Mesenchymal stem cell (in vitro differentiated cells and primary cell): ENCODE measurements at regions not wholly inside any gene's neighbourhood (a gene's known extent, or its start where the extent isn't known, plus 50 kb on each side); places are given as distances from the start of the nearest gene placed in this dataset.
A peak's percentile ranks its signal among the peaks of the same experiment; 100 is the strongest.

ENCODE experiments used
- DNase-seq: peaks from one replicate; pipeline ENCODE4 v3.0.0-alpha.2; 2013
- H2AFZ ChIP-seq: one replicate; pipeline ENCODE4 v1.6.1; 2013; ENCODE audit warnings: low read depth, mild to moderate bottlenecking, control low read depth, inconsistent platforms, low read length, moderate library complexity
- H2AK5ac ChIP-seq: 2 replicates; pipeline ENCODE4 v1.6.1; 2013; ENCODE audit warnings: low read length, moderate library complexity, mild to moderate bottlenecking, inconsistent platforms; ENCODE audit not compliant: severe bottlenecking
- H2BK120ac ChIP-seq: one replicate; pipeline ENCODE4 v1.6.1; 2013; ENCODE audit warnings: low read depth, mild to moderate bottlenecking, inconsistent platforms, low read length, moderate library complexity
- H2BK12ac ChIP-seq, 2 experiments: one replicate each; pipeline ENCODE4 v1.6.1; 2013; ENCODE audit warnings: inconsistent platforms in 2 of 2, low read length in 2 of 2, mild to moderate bottlenecking in 2 of 2, moderate library complexity in 2 of 2, control low read depth in 1 of 2
- H2BK15ac ChIP-seq: one replicate; pipeline ENCODE4 v1.6.1; 2013; ENCODE audit warnings: mild to moderate bottlenecking, low read depth, inconsistent platforms; ENCODE audit not compliant: poor library complexity, severe bottlenecking
- H2BK5ac ChIP-seq: 2 replicates; pipeline ENCODE4 v1.6.1; 2013; ENCODE audit warnings: low read depth, mild to moderate bottlenecking, low read length, control low read depth, inconsistent platforms; ENCODE audit not compliant: poor library complexity, severe bottlenecking
- H3K14ac ChIP-seq, 2 experiments: one replicate each; pipeline ENCODE4 v1.6.1; 2013; ENCODE audit warnings: inconsistent platforms in 2 of 2, low read length in 2 of 2, control low read depth in 1 of 2, mild to moderate bottlenecking in 1 of 2, moderate library complexity in 1 of 2
- H3K18ac ChIP-seq, 2 experiments: one replicate each; pipeline ENCODE4 v1.6.1; 2013; ENCODE audit warnings: inconsistent platforms in 2 of 2, low read length in 2 of 2, control low read depth in 1 of 2, low read depth in 1 of 2, mild to moderate bottlenecking in 1 of 2
- H3K23ac ChIP-seq, 2 experiments: one replicate each; pipeline ENCODE4 v1.6.1; 2013; ENCODE audit warnings: inconsistent platforms in 2 of 2, low read length in 2 of 2, mild to moderate bottlenecking in 2 of 2, moderate library complexity in 2 of 2, control low read depth in 1 of 2
- H3K27ac ChIP-seq: 2 replicates; pipeline ENCODE4 v1.5.1; 2013; ENCODE audit warnings: mild to moderate bottlenecking, moderate library complexity, low read length, control low read depth, inconsistent platforms; ENCODE audit not compliant: poor library complexity, severe bottlenecking
- H3K27me3 ChIP-seq, 2 experiments: 2 replicates each; pipeline versions ENCODE4 v1.6.1 to v1.7.0; 2013; ENCODE audit warnings: low read length in 2 of 2, mild to moderate bottlenecking in 2 of 2, moderate library complexity in 2 of 2, control low read depth in 1 of 2, inconsistent platforms in 1 of 2; ENCODE audit not compliant: control insufficient read depth in 1 of 2, insufficient read depth in 1 of 2
- H3K36me3 ChIP-seq, 2 experiments: 2 replicates each; pipeline versions ENCODE4 v1.6.1 to v1.7.0; 2013; ENCODE audit warnings: low read length in 2 of 2, control low read depth in 1 of 2, inconsistent platforms in 1 of 2, low read depth in 1 of 2, mild to moderate bottlenecking in 1 of 2; ENCODE audit not compliant: insufficient read depth in 2 of 2, control insufficient read depth in 1 of 2
- H3K4ac ChIP-seq, 2 experiments: one replicate each; pipeline ENCODE4 v1.6.1; 2013; ENCODE audit warnings: inconsistent platforms in 2 of 2, low read length in 2 of 2, mild to moderate bottlenecking in 2 of 2, moderate library complexity in 2 of 2, control low read depth in 1 of 2, low read depth in 1 of 2
- H3K4me1 ChIP-seq: 2 replicates; pipeline ENCODE4 v1.6.1; 2013; ENCODE audit warnings: low read depth, low read length, control low read depth; ENCODE audit not compliant: control insufficient read depth, insufficient read depth
- H3K4me2 ChIP-seq: 2 replicates; pipeline ENCODE4 v1.6.1; 2013; ENCODE audit warnings: low read length, mild to moderate bottlenecking, inconsistent platforms; ENCODE audit not compliant: poor library complexity, severe bottlenecking
- H3K4me3 ChIP-seq, 2 experiments: 2 replicates each; pipeline versions ENCODE4 v1.5.1 to v1.7.0; 2013; ENCODE audit warnings: low read length in 2 of 2, mild to moderate bottlenecking in 2 of 2, control low read depth in 1 of 2, low read depth in 1 of 2; ENCODE audit not compliant: insufficient read depth in 1 of 2
- H3K79me1 ChIP-seq: replicated peaks from 2 replicates; pipeline ENCODE4 v1.6.1; 2013; ENCODE audit warnings: mild to moderate bottlenecking, control low read depth, low read length, inconsistent platforms; ENCODE audit not compliant: poor library complexity, severe bottlenecking
- H3K9ac ChIP-seq: 2 replicates; pipeline ENCODE4 v1.7.0; 2013; ENCODE audit warnings: mild to moderate bottlenecking, low read length, moderate library complexity
- H3K9me3 ChIP-seq: 2 replicates; pipeline ENCODE4 v1.7.0; 2013; ENCODE audit warnings: mild to moderate bottlenecking, low read length; ENCODE audit not compliant: control insufficient read depth
- H4K8ac ChIP-seq: one replicate; pipeline ENCODE4 v1.6.1; 2013; ENCODE audit warnings: inconsistent platforms, mild to moderate bottlenecking, low read length, moderate library complexity
- H4K91ac ChIP-seq: one replicate; pipeline ENCODE4 v1.6.1; 2013; ENCODE audit warnings: mild to moderate bottlenecking, low read length, inconsistent platforms
- WGBS: methylation state at CpG from one replicate; pipeline ENCODE4 v1.1.7; 2013; ENCODE audit warnings: mixed read lengths; 5-methylcytosine and 5-hydroxymethylcytosine counted together

- Histone ChIP-seq H2AK5ac (no peak overlapping the region), H3K4me2 (no peak overlapping the region), H3K36me3 (no peaks in the 10 kb centered on the region), H2AFZ (no peak overlapping the region), H3K27ac (no peak overlapping the region), H3K9ac (no peak overlapping the region), H3K14ac (no peak overlapping the region), H3K4me1 (no peaks in the 10 kb centered on the region), H3K27me3 (no peaks in the 10 kb centered on the region), H3K4me3 (no peak overlapping the region), H2BK15ac (no peak overlapping the region), H4K8ac (no peak overlapping the region), H3K18ac (no peak overlapping the region), H3K4ac (no peak overlapping the region), H2BK12ac (no peak overlapping the region), H4K91ac (no peak overlapping the region), H2BK120ac (no peak overlapping the region), H3K23ac (no peak overlapping the region), H3K79me1 (no peaks in the 10 kb centered on the region), H2BK5ac (no peak overlapping the region), H3K9me3 (no peaks in the 10 kb centered on the region)
- no peak for DNase-seq
- 96% methylated on average over 2 of the region's 3 CpGs for WGBS
These were observed 468.1 kb downstream of the IPMK start for GRCh38 chr10:57799625-57800024.

DNA sequence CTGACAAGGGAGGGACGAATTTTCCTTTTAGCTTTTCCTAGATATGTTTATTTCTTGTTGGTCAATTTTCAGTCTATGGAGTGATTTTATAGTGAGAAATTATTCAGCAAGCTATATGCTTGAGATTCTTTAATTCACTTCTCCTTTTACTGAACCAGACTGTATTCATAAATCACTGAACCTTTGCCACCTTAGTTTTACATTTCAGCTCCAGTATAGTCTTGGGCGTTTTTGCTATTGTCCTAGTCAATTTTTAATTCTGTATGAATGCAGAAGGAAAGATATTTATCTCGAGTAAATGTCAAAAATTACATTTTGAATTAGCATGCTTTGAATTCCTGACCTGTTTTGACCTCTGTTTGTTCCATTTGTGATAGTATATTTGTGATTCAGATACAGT, 468.9 kb downstream of the IPMK start:
- H2BK12ac ChIP-seq, result no peak overlapping the region
- no peak overlapping the region for H4K91ac ChIP-seq
- no peaks in the 10 kb centered on the region for H3K79me1 ChIP-seq
- H3K18ac ChIP-seq, result no peak overlapping the region
- no peaks in the 10 kb centered on the region for H3K36me3 ChIP-seq
- no peak overlapping the region for H3K23ac ChIP-seq
- no peak overlapping the region for H3K4me3 ChIP-seq
- WGBS, result 73% methylated on average over 2 of the region's 3 CpGs
- H2BK5ac ChIP-seq, result no peak overlapping the region
- no peak for DNase-seq
- no peak overlapping the region for H2AK5ac ChIP-seq
- no peak overlapping the region for H3K4ac ChIP-seq
- no peak overlapping the region for H3K4me2 ChIP-seq
- no peak overlapping the region for H3K14ac ChIP-seq
- H3K27me3 ChIP-seq, result no peaks in the 10 kb centered on the region
- no peaks in the 10 kb centered on the region for H3K9me3 ChIP-seq
- no peak overlapping the region for H2BK15ac ChIP-seq
- H3K4me1 ChIP-seq, result no peaks in the 10 kb centered on the region
- no peak overlapping the region for H2AFZ ChIP-seq
- H4K8ac ChIP-seq, result no peak overlapping the region
- no peak overlapping the region for H3K27ac ChIP-seq
- H3K9ac ChIP-seq, result no peak overlapping the region
- H2BK120ac ChIP-seq, result no peak overlapping the region

- Histone ChIP-seq H2BK5ac (peak overlapping the region; percentile 39), H3K4me1 (no peaks in the 10 kb centered on the region), H3K27me3 (no peaks in the 10 kb centered on the region), H4K91ac (no peak overlapping the region), H3K4ac (no peak overlapping the region), H2BK120ac (no peak overlapping the region), H3K14ac (no peak overlapping the region), H2AFZ (no peak overlapping the region), H2BK15ac (no peak overlapping the region), H3K23ac (no peak overlapping the region), H3K9me3 (no peaks in the 10 kb centered on the region), H3K4me2 (no peak overlapping the region), H3K9ac (no peak overlapping the region), H4K8ac (no peak overlapping the region), H3K79me1 (no peaks in the 10 kb centered on the region), H3K4me3 (no peak overlapping the region), H3K27ac (no peak overlapping the region), H2BK12ac (no peak overlapping the region), H3K18ac (no peak overlapping the region), H2AK5ac (no peak overlapping the region), H3K36me3 (no peaks in the 10 kb centered on the region)
- WGBS, result 87% methylated on average over 1 of the region's 1 CpG
- DNase-seq, result no peak
These were observed 476.1 kb downstream of the IPMK start for GRCh38 chr10:57791546-57791945.

DNA sequence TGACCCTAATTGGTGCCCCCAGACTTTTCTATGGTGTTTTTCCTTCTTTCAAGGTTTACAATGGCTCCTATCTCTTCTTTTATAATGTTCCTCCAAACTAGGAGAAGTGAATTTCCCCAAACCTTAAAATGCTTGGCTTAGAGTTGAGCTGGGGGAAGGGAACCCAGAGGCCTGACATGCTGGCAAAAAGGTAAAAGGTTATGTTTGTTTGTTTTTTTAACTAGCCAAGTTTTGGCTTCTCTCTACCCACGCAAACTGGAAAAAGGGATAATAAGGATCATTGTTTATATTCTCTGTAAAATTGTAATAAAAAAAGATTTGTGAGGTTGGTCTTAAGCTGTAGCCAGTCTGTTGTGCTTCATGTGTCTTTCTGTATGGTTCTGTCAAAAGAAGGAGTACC, 477.0 kb downstream of the IPMK start:
- H4K91ac ChIP-seq, result no peak overlapping the region
- no peak overlapping the region for H3K4ac ChIP-seq
- H3K4me1 ChIP-seq, result no peaks in the 10 kb centered on the region
- H2AK5ac ChIP-seq, result no peak overlapping the region
- no peak for DNase-seq
- H3K4me2 ChIP-seq, result no peak overlapping the region
- H2BK15ac ChIP-seq, result no peak overlapping the region
- no peaks in the 10 kb centered on the region for H3K9me3 ChIP-seq
- H3K9ac ChIP-seq, result no peak overlapping the region
- H2BK5ac ChIP-seq, result no peak overlapping the region
- H2BK120ac ChIP-seq, result no peak overlapping the region
- H3K18ac ChIP-seq, result no peak overlapping the region
- H2BK12ac ChIP-seq, result no peak overlapping the region
- H3K27me3 ChIP-seq, result no peaks in the 10 kb centered on the region
- H3K27ac ChIP-seq, result no peak overlapping the region
- H4K8ac ChIP-seq, result no peak overlapping the region
- no peak overlapping the region for H2AFZ ChIP-seq
- 100% methylated on average over 1 of the region's 1 CpG for WGBS
- no peaks in the 10 kb centered on the region for H3K79me1 ChIP-seq
- H3K23ac ChIP-seq, result no peak overlapping the region
- no peak overlapping the region for H3K14ac ChIP-seq
- no peak overlapping the region for H3K4me3 ChIP-seq
- no peaks in the 10 kb centered on the region for H3K36me3 ChIP-seq
